ENCODE measurements at regions not wholly inside any gene's neighbourhood (a gene's known extent, or its start where the extent isn't known, plus 50 kb on each side); places are given as distances from the start of the nearest gene placed in this dataset.

GRCh38 chr4:23062188-23062587 is 369.5 kb downstream of the GBA3 start:
- no peak overlapping the region for H3K4me3 ChIP-seq (ENCODE audit: low read depth, low read length)
- DNase-seq (ENCODE audit: low read depth): no peak
- no peak for TF ChIP-seq CTCF (IDR thresholded peaks at IDR 0.05; ENCODE audit: insufficient read depth, low read depth, low read length)

GRCh38 chr4:23061431-23061830 is 368.7 kb downstream of the GBA3 start:
- TF ChIP-seq CTCF (IDR thresholded peaks at IDR 0.05; ENCODE audit: insufficient read depth, low read depth, low read length): no peak
- DNase-seq (ENCODE audit: low read depth): no peak
- no peak overlapping the region for H3K4me3 ChIP-seq (ENCODE audit: low read depth, low read length)

GRCh38 chr4:23060776-23061175 is 368.0 kb downstream of the GBA3 start:
- TF ChIP-seq CTCF (IDR thresholded peaks at IDR 0.05; ENCODE audit: insufficient read depth, low read depth, low read length): no peak
- no peak overlapping the region for H3K4me3 ChIP-seq (ENCODE audit: low read depth, low read length)
- no peak for DNase-seq (ENCODE audit: low read depth)

- TF ChIP-seq CTCF (IDR thresholded peaks at IDR 0.05; ENCODE audit: insufficient read depth, low read depth, low read length): no peak
- no peak for DNase-seq (ENCODE audit: low read depth)
- H3K4me3 ChIP-seq (ENCODE audit: low read depth, low read length): no peak overlapping the region
These were observed 365.5 kb downstream of the GBA3 start for GRCh38 chr4:23058165-23058776.

GRCh38 chr4:23041501-23041900 is 348.8 kb downstream of the GBA3 start:
- no peak for DNase-seq (ENCODE audit: low read depth)
- TF ChIP-seq CTCF (IDR thresholded peaks at IDR 0.05; ENCODE audit: insufficient read depth, low read depth, low read length): no peak
- no peak overlapping the region for H3K4me3 ChIP-seq (ENCODE audit: low read depth, low read length)

GRCh38 chr4:23040539-23040938 is 347.8 kb downstream of the GBA3 start:
- DNase-seq (ENCODE audit: low read depth): no peak
- TF ChIP-seq CTCF (IDR thresholded peaks at IDR 0.05; ENCODE audit: insufficient read depth, low read depth, low read length): no peak
- H3K4me3 ChIP-seq (ENCODE audit: low read depth, low read length): no peak overlapping the region

- TF ChIP-seq CTCF (IDR thresholded peaks at IDR 0.05; ENCODE audit: insufficient read depth, low read depth, low read length): no peak
- no peak for DNase-seq (ENCODE audit: low read depth)
- no peak overlapping the region for H3K4me3 ChIP-seq (ENCODE audit: low read depth, low read length)
These were observed 347.1 kb downstream of the GBA3 start for GRCh38 chr4:23039818-23040217.

Measured in fibroblast of villous mesenchyme (primary cell).